HG02588 (cell line): ENCODE measurements at regions not wholly inside any gene's neighbourhood (a gene's known extent, or its start where the extent isn't known, plus 50 kb on each side); places are given as distances from the start of the nearest gene placed in this dataset.

Experiments
- ATAC-seq: cut with Tn5 transposase; IDR thresholded peaks from one replicate; pipeline ENCODE4 v1.9.1; 2021; ENCODE audit warnings: mild to moderate bottlenecking, moderate library complexity; ENCODE audit not compliant: unreplicated experiment

DNA sequence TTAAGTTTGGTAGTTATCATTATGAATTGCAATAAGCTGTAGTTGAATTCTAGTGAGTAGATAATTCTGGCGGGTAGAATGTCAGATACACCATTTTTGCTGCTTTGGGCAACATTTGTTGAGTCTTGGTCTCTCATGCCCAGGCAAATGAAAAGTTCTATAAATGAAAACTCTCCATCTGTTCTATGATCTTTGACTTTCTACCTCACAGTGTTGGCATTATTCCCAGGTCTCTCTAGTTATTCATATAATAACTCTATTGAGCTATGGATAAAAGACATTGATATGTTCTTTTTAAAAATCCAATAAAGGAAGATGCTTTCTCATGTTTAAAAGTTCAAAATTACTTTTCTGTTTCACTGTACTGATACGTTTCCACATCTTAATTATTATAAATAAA, 415.3 kb upstream of the SEMA3D start:
- ATAC-seq: no peak

DNA sequence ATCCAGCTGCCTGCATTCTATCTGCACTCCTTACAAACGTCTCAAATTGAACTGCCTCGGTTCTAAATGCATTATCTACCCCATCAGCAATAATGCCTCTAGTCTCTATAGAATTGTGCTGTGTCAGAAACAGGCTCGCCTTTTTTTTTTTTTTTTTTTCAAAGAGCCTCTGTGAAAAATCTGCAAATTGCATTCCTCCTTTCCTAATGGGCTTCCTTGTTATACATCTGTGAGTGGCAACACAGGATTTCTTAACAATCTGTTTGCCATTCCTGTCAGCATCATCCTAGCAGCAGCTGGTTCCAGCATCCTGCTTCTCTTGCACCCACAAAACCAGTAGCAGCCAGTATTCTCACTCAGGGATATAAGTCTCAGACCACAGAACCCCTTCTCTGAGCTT, 413.5 kb upstream of the SEMA3D start:
- ATAC-seq: no peak

DNA sequence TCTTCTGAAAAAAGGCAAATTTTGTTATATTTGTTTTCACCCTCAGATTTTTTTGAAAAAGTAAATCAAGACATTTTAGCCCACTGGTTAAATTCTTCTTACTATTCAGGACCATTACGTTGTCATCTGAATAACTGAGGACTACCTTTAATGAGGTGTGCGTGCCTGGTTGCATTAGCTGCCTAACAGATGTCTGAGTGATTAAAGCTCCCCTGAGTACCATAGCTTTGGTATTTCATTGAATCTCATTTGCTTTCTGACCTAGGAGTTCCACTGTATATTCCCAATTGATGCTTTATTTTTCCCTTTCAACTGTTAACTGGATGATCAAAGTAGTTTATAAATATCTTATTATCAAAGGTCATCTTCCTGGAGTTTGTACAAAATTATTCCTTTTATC, 410.0 kb upstream of the SEMA3D start:
- ATAC-seq: no peak

DNA sequence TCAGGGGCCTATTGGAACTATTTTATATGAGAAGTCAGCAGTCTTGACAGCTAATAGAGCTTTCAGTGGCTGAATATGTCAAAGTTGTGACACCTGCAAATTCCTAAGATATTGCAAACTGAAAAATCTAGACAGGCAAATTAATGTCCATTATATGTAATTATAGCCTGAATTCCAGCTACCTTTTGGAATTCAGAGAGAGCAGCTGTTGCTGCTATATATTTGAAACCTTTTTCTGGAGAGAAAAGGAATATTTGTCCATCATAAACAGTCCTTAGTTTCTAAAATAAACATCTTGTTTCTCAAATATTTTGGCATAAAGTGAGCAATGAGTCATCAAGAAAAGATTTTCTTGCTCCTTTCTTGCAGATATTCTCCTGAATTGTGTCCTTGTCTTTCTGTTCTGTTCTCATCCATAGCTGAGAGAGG, 408.9 kb upstream of the SEMA3D start:
- no peak for ATAC-seq

DNA sequence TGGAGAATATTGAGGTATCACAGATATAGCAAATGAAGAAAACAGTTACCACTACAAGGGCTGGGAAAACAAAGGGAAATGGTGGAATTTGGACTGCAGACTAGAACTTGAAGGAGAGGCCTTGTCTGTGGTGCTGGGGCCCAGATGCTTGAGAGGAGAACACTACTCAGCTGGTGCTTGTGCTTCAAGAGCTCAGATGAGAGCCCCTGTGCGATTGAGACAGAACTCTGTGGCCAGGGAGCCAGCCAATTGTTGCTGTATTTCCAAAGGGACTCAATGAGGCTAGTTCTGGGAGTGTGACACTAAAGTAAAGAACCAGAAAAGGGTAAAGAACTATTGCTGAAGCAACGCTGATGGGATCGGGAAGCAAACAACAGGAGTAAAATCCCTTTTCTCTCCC, 406.5 kb upstream of the SEMA3D start:
- no peak for ATAC-seq

DNA sequence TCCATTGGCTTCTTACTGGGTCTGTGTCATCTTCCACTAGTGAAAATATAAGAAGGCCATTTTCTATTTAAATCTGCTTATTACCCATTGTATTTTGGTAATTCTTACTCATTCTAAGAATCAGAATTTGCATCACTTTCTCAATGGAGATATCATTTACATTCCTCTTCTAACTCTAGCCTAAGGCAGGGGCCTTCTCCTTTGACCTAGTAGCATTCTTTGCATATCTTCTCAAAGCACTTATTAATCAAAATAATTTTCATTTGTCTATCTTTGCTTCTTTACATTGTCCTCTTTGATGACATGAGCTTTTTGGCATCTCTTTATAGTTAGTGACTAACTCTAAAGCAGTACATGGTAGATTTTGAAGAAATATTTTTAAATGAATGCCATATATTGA, 400.9 kb upstream of the SEMA3D start:
- ATAC-seq: no peak

DNA sequence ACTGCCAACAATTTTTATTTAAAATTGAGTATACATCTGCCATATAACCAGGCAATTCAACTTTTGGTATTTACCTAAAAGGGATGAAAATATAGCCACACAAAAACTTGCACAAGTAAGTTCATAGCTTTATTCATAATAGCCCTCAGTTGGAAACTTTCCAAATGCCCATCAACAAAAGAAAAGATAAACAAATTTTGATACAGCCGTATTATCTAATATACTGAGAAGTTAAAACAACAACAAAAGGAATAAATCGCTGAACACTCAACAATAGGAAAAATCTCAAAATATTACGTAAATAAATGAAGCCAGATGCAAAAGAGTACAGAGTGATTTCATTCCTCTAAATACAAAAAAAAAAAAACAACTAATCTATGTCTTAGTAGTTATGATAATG, 399.2 kb upstream of the SEMA3D start:
- no peak for ATAC-seq

DNA sequence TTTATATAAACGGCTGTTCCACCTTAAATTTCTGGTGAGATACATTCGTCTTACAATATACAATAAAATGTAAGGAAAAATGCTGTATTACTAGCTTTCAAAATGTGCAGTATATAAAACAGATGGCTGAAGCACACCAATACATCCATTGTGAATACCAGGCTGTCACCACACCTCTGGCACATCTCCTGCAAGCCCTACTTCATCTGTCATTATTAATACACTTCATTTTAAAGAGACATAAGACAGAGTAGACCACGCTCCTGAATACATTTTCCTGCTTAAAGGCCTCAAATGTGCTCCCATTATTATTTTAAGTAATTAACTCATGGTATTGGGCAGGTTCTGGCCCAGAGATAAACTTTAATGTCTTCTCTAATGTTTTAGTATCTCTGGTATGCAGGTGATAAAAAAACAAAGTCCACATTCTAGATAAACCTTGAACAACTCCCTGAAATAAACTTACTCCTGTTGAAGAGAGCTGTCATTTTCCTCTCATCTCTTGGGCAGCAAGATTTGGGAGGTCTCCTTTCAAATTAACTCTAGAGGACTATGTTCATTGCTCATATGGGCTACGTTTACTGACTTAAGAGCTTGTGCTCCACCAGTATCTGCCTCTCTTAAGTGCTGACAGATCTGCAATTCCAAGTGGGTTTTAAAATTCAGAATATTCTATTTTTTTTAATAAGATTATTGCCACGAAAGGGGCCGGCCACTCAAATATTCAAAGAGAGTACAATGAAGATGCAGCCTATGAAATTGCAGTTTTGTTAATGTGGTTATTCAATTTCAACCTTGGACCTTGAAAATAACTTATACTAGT, 396.5 kb upstream of the SEMA3D start:
- no peak for ATAC-seq

DNA sequence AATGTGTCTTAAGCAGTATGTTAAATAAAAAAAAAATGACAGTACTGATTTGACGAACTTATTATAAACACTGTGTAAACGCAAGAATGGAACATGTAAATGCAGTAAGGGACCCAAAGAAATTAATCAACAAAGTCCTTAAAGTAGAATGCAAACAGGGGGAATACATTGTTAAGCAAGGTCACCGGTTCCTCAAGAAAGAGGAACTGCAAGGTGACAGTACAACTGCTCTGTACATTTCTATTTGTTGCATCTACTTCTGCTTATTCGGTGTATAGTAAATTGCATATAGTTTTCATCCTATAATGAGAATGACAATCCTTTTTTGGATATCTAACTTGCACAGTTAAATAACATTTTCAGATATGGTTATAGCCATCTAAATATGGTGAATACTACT, 387.0 kb upstream of the SEMA3D start:
- no peak for ATAC-seq

DNA sequence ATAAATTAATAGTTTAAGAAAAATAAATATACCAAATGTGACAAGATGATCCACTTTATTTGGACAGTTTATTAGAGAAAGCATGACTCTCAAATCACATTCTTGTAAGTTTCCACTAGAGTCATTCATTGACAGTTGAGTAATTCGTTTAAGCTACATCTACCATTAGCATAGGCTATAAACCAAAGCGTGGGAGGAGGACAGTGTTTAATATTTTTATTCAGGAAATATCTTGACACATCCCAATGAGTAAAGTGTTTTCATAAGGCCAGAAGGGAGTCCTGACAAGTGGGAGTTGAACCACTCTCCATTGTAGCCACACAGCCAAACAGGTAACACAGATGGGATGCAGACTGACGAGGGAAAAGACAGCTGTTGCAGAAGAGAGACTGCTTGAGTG, 386.5 kb upstream of the SEMA3D start:
- ATAC-seq: no peak

DNA sequence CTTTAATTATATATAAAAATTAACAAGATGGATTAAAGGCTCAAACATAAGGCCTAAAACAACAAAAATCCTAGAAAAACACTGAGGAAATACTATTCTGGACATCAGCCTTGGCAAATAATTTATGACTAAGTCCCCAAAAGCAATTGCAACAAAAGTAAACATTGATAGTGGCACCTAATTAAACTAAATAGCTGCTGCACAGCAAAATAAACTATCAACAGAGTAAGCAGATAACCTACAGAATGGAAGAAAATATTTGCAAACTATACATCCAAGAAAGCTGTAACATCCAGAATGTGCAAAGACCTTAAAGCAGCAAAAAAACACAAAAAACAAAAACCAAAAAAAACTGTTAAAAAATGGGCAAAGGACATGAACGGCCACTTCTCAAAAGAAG, 384.0 kb upstream of the SEMA3D start:
- ATAC-seq: no peak

DNA sequence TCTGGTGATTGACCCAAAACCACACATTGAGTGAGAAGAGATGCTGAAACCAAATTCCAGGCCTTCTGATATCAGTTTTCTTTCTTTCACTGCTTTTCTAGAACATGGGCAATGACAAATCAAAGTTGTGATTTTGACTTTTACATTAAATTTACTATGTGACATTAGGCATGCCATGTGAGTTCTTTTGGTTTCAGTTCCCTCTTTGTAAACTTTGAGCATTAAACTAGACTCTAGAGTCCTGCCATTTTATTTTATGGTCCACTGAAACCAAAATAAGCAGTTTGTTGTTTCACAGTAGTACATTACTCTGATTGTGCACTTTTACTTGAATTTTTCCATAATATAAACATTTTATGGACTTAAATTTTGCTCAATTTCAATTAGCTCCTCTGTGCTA, 381.1 kb upstream of the SEMA3D start:
- ATAC-seq: no peak

DNA sequence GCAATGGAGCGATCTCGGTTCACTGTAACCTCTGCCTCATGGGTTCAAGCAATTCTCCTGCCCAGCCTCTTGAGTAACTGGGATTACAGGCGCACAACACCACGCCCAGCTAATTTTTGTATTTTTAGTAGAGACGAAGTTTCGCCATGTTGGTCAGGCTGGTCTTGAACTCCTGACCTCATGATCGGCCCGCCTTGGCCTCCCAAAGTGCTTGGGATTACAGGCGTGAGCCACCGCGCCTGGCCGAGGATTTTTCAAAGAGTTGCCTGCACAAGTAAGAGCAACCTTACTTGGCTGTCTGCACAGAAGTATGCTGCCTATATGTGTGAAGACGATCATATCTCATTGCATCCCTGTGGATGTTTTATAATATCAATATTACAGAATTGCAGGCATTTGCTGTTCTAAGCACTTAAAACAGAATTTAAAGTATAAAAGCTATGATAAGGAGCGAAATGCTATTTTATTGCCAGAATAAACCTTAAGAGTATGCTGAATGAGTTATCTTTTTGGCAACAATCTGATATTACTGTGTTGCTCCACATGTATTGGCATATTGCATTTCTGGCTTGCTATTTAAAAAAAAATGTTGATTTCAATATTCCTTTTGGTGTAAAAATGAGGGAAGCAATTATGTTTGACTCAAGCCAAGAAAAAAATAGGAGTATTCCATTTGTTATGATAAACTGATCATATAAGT, 379.4 kb upstream of the SEMA3D start:
- ATAC-seq: no peak

DNA sequence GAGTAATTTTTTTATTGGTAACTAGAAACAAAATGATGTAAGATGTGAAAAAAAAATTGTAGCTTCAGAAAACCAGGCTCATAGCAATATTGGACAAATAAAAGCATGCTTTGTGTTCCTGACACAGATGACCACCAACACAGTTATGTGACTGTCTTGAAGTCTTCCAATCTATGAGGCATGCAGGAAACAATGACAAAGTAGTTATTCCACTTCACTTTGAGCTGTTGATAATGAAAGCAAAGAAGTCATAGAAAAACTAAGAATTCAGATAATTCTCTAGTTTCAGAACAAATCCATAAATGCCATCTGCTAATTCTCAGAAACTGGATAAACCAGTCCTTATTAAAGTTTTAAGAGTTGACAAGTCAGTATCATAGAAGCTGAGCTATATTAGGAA, 378.4 kb upstream of the SEMA3D start:
- no peak for ATAC-seq

DNA sequence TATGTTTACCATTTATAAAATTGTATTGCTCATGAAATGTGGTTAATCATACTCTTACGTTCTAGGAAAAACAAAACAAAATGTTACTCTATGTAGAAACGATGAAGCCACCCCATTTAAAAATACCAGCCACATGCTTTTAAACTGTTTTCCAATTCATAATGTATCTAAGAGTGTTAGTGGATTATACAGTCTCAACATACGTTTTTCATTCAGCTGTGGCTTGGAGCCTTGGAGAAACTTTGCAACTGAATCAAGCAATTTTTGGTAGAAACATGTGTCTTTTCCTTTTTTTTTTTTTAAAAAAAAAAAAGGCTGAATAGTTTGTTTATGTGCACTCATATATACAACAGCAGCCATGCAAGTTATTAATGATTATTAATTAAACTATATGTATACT, 378.0 kb upstream of the SEMA3D start:
- no peak for ATAC-seq

DNA sequence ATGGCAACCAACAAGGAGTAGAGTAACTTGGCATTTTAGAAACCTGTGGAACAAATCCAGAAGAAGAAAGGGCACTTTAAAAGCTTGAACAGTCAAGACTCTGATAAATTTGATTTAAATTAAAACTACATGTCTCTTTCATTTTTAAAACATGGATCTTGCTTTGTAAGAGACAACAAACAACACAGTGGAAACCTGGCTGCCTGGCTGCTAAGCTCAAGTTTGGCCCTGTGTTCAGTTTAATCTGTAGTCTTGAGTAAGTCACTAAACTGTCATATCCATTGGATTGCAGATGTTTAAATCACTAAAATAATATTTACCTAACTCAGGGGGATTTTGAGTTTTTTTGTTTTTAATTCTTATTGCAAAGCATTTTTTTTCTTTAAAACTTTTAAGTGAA, 374.9 kb upstream of the SEMA3D start:
- no peak for ATAC-seq

DNA sequence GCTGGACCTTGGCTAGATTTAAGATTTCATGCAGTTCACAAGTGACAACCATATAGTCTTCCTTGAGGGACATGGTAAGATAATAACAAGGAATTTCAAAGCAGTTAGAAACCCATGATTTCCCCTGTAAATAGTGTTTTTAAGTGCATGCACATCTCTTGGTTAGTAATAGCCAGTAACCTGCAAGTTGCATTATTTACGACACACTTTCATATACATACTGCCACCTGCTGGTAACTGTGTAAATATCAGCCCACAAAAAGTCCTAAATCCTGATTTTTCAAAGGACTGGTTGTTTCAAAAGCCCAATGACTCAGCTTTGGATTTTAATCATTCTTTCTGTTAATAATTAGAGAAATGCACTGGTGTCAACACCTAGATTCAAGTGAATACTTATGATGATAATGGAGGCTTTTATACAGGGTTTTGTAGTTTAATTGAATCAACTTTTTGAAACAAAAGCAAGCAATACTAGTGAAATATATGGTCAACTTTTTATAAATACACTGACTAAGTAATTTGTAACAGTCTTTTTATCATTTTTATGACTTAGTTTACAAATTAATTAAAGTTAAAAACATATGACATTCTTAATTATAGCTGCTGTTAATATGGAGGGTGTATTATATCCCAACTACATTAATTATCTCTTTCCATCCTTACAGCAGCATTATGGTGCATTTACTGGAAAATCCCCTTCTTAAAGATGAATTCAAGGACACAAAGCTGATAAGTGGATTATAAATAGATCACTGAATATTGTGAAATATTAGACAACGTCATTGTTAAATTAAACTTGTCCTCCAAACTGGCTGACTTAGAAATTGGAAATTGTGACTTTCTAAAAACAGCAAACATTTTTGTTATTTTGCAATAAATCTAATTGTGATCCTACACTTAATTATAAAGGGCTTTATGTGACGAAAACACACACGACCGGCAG, 367.7 kb upstream of the SEMA3D start:
- ATAC-seq: peak; percentile 67

DNA sequence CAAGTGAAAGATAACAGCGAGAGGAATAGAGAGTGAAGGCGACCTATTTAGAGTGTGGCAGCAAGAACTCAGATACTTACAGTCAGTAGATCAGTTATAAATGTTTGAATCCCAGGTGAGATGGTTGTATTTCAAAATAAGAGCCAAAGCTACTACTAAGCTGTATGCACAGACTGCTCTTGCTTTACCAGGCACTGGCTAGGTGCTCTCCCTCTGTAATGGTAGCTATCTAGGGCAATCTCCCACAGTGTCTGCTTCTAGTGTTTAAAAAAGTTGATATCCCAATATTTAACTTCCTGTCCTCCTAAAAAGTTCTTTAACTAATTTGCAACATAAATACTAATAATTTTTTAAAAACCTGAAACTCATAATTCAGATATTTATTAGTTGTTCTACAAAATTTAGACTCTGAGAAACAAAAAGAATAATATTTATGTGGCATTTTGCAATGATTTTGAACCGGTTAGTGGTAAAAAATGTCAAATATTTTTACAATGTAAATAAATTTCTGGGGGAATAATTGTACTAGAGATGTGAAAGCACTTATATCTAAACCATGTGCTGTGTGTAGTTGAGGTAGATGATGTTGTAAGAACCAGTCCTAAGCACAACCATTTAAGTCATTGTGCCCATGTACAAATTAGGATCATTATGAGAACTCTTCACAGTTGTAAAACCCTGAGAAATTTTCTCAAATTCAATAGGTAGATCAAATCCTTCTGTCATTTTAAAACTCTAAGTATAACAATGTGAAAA, 349.3 kb upstream of the SEMA3D start:
- ATAC-seq: no peak

DNA sequence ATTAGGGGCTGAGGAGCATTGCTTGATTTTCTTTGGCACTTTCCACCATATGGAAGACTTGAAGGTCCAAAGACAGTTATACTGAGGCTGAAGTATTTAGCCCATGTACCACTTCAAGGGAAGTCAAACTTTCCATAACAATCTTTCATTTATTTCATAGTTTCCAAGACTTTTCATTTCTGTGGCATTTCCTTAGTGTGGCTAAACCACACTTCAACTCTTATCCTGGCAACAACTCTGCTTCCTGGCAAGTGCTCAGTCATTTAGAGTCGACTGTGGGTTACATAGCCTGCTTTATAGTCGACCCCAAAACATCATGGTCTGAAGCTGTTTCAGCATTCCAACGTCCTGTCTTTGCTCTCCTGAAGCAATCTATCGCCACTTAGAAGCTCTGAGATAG, 343.0 kb upstream of the SEMA3D start:
- ATAC-seq: no peak

DNA sequence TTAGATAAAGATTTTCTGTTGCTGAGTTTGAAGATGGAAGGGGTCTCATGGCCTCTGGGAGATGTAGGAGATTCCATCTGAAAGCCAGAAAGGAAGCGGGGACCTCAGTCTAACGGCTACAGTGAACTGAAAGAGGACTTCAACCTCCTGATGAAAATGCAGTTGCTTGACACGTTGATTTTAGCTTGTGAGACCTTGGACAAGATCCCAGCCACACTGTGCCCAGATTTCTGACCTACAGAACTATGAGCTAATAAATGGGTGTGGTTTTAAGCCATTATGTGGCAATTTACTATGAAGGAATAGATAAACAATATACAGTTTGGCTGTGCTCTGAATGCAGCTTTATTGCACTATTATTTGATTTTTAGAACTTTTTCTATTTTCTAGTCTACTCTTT, 342.3 kb upstream of the SEMA3D start:
- no peak for ATAC-seq

DNA sequence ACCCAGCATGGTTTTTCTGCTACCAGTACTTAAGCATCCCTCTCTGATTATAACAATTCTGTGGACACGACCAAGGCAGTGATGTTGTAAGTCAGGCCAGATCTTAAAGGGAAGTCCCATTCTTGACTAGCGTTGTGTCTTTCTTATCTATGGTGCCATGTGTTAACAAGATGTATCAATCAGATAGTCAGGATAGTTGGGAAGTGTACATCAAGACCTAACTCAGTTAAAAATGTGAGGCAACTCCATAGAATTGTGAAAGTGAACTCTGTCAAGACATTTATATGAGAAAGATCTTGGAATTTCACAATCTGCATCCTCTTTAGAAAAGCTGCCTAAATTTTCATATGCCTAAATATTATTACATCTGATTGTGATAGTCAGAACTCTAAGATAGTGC, 341.7 kb upstream of the SEMA3D start:
- ATAC-seq: no peak
